ENCODE measurements at regions not wholly inside any gene's neighbourhood (a gene's known extent, or its start where the extent isn't known, plus 50 kb on each side); places are given as distances from the start of the nearest gene placed in this dataset.

DNA sequence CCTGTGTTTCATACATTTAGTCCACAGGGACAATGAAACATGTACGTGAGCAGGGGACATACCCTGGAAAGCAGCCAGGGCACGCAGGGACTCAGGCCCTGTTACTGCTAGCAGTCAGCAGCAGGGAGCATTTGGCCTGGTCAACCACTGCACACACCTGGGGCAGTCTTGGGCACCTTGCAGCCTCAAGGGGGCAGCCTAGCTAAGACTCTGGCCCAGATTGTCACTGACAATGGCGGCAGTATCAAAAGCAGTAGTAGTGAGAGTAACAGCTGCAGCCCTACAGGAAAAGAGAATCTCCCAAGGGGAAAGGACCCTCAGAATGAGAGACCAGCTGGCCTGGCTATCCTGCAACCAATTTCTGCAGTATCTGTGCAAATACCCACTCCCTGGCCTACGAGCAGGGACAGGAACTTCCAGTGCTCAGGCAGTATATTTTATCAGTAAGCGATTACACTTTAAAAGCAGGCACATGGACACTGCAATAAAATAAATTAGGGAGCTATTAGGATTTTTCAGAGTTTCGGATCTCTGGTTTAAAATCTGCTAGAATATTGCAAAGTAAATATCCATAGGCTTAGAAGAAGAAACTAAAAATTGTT is 475.6 kb downstream of the LTN1 start:
- Histone ChIP-seq H4K20me1 (replicated peaks; ENCODE audit: control insufficient read depth, extremely low read depth, insufficient read depth, low read length) (no peaks in the 10 kb centered on the region), H3K9me1 (replicated peaks; ENCODE audit: control insufficient read depth, extremely low read depth, insufficient read depth, low read length) (no peaks in the 10 kb centered on the region), H3K9me3 (replicated peaks; ENCODE audit: control insufficient read depth, insufficient read depth, low read length) (no peaks in the 10 kb centered on the region), H3K27ac (ENCODE audit: insufficient read depth, low read depth, low read length) (no peak overlapping the region), H3K4me3 (replicated peaks in 1 of 3; ENCODE audit: insufficient read depth in 1 of 3, low read depth in 1 of 3, low read length in 3 of 3) (no peak overlapping the region), H3K79me2 (ENCODE audit: control insufficient read depth, insufficient read depth, low read length) (no peaks in the 10 kb centered on the region), H3K27me3 (ENCODE audit: control insufficient read depth in 2 of 2, insufficient read depth in 2 of 2, low read length in 2 of 2) (no peaks in the 10 kb centered on the region), H3K36me3 (ENCODE audit: control insufficient read depth in 2 of 2, extremely low read depth in 1 of 2, insufficient read depth in 2 of 2, low read length in 2 of 2) (no peaks in the 10 kb centered on the region), H3K4me1 (ENCODE audit: control insufficient read depth, extremely low read depth, insufficient read depth, low read length) (peaks cover 28% of the 10 kb centered on the region), H2AFZ (ENCODE audit: low read depth, low read length) (peak overlapping the region; percentile 35), H3K4me2 (ENCODE audit: insufficient read depth, low read length) (no peak overlapping the region), H3K9ac (replicated peaks; ENCODE audit: extremely low read depth, insufficient read depth, low read length) (no peak overlapping the region)
- DNase-seq (ENCODE audit: low read depth, low spot score), result peak; percentile 32
- ChIA-PET CTCF (interaction anchor here (0.6 to 7.2 kb wide), 15 partner anchors 10 to 817 kb away, joined by 3 to 75 read pairs (median 4); no protein-coding TSS in a partner anchor), POLR2A (no interaction called here)
- FAIRE-seq, result peak; percentile 31
- intact Hi-C loops (cut with micrococcal nuclease), result loop anchor here (1.0 to 10.0 kb wide), 3 partner anchors 228 to 812 kb away; no protein-coding TSS in a partner anchor
- dilution Hi-C loops (cut with MboI; ENCODE audit: extremely low pct_ligation_motif_present, low sequenced_read_pairs), result no loop called here
- TF ChIP-seq CTCF (IDR thresholded peaks at IDR 0.05; ENCODE audit: extremely low read depth in 1 of 2, insufficient read depth in 1 of 2, low read depth in 1 of 2, low read length in 2 of 2), result peak; percentile 57 to 63
- no peak for TF ChIP-seq MAX (IDR thresholded peaks at IDR 0.05; ENCODE audit: insufficient read depth, insufficient read length)
- BruUV-seq (replicated peaks), result no TSS peak

DNA sequence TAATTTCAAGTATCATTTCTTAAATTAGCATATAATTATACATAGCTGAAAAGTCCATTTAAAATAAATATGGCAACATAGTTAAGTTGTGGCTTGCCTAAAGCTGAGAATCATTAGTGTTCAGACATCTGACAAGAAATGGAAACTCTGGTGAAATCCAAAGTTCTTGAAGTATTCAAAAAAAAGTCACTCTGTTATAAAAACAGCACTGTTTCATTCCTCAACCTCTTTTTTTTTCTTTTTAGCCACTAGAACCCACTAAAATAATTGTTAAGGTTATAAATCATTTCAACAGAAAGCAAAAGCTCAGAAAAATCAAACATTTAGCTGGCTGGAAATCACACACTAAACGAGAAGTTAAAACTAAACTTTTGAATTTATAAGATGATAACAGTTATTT is 476.7 kb downstream of the LTN1 start:
- H3K4me1 ChIP-seq (ENCODE audit: control insufficient read depth, extremely low read depth, insufficient read depth, low read length), result peaks cover 18% of the 10 kb centered on the region
- no peaks in the 10 kb centered on the region for H3K27me3 ChIP-seq (ENCODE audit: control insufficient read depth in 2 of 2, insufficient read depth in 2 of 2, low read length in 2 of 2)
- no peak overlapping the region for H2AFZ ChIP-seq (ENCODE audit: low read depth, low read length)
- H3K4me2 ChIP-seq (ENCODE audit: insufficient read depth, low read length), result no peak overlapping the region
- POLR2A ChIA-PET, result no interaction called here
- H3K9me1 ChIP-seq (replicated peaks; ENCODE audit: control insufficient read depth, extremely low read depth, insufficient read depth, low read length), result no peaks in the 10 kb centered on the region
- no peaks in the 10 kb centered on the region for H3K9me3 ChIP-seq (replicated peaks; ENCODE audit: control insufficient read depth, insufficient read depth, low read length)
- no peaks in the 10 kb centered on the region for H4K20me1 ChIP-seq (replicated peaks; ENCODE audit: control insufficient read depth, extremely low read depth, insufficient read depth, low read length)
- H3K9ac ChIP-seq (replicated peaks; ENCODE audit: extremely low read depth, insufficient read depth, low read length), result no peak overlapping the region
- no peaks in the 10 kb centered on the region for H3K79me2 ChIP-seq (ENCODE audit: control insufficient read depth, insufficient read depth, low read length)
- no peak overlapping the region for H3K4me3 ChIP-seq (replicated peaks in 1 of 3; ENCODE audit: insufficient read depth in 1 of 3, low read depth in 1 of 3, low read length in 3 of 3)
- TF ChIP-seq JUN (IDR thresholded peaks at IDR 0.05; ENCODE audit: borderline replicate concordance, insufficient read depth, insufficient read length, low read depth) (no peak), CTCF (IDR thresholded peaks at IDR 0.05; ENCODE audit: extremely low read depth in 1 of 2, insufficient read depth in 1 of 2, low read depth in 1 of 2, low read length in 2 of 2) (no peak), EZH2 (IDR thresholded peaks at IDR 0.05; ENCODE audit: borderline replicate concordance, low read depth, low read length, severe bottlenecking) (no peak), MYC (IDR thresholded peaks at IDR 0.05; ENCODE audit: low read depth, low read length) (no peak), POLR2AphosphoS5 (IDR thresholded peaks at IDR 0.05; ENCODE audit: insufficient read depth, low read depth, low read length) (no peak), MAX (IDR thresholded peaks at IDR 0.05; ENCODE audit: insufficient read depth, insufficient read length) (no peak), POLR2A (IDR thresholded peaks at IDR 0.05; ENCODE audit: low read depth, low read length) (no peak), GATA2 (IDR thresholded peaks at IDR 0.05; ENCODE audit: insufficient read depth, insufficient read length, low read depth, low read length) (no peak), FOS (IDR thresholded peaks at IDR 0.05; ENCODE audit: borderline replicate concordance, insufficient read depth, low read length) (no peak)
- intact Hi-C loops (cut with micrococcal nuclease), result loop anchor here (5.0 to 10.0 kb wide), 2 partner anchors 426 to 811 kb away; no protein-coding TSS in a partner anchor
- dilution Hi-C loops (cut with MboI; ENCODE audit: extremely low pct_ligation_motif_present, low sequenced_read_pairs), result no loop called here
- no peak overlapping the region for H3K27ac ChIP-seq (ENCODE audit: insufficient read depth, low read depth, low read length)
- CTCF ChIA-PET, result interaction anchor here (1.6 to 7.2 kb wide), 4 partner anchors 116 to 229 kb away, joined by 3 to 75 read pairs (median 10); no protein-coding TSS in a partner anchor
- BruUV-seq (replicated peaks), result no TSS peak
- DNase-seq (ENCODE audit: low read depth, low spot score), result no peak
- no peaks in the 10 kb centered on the region for H3K36me3 ChIP-seq (ENCODE audit: control insufficient read depth in 2 of 2, extremely low read depth in 1 of 2, insufficient read depth in 2 of 2, low read length in 2 of 2)
- FAIRE-seq, result no peak
